Heart right ventricle (tissue), 16 donors: ENCODE measurements at regions not wholly inside any gene's neighbourhood (a gene's known extent, or its start where the extent isn't known, plus 50 kb on each side); places are given as distances from the start of the nearest gene placed in this dataset.

Experiments used
- ATAC-seq, 8 donors: fragments of 200-7000 bp; cut with Tn5 transposase; one replicate each; pipeline ENCODE4 v1.9.1; 2020; ENCODE audit warnings: mild to moderate bottlenecking in 8 of 8, moderate library complexity in 8 of 8, moderate number of reproducible peaks in 1 of 8
- DNase-seq, 2 donors: peaks; one replicate each; pipeline ENCODE4 v3.0.0-alpha.2; 2020
- H3K27ac ChIP-seq, 10 donors: fragments of 200-600 bp; sonication (generic) in 2 of 10; one replicate each; pipeline versions ENCODE4 v1.5.0 to v1.8.0; 2020 to 2022; ENCODE audit warnings: mild to moderate bottlenecking in 3 of 10
- H3K27me3 ChIP-seq, 7 donors: fragments of 200-600 bp; one replicate each; pipeline ENCODE4 v1.8.0; 2021 to 2022; ENCODE audit warnings: mild to moderate bottlenecking in 2 of 7
- H3K36me3 ChIP-seq, 9 donors: fragments of 200-600 bp; sonication (generic) in 1 of 9; one replicate each; pipeline versions ENCODE4 v1.5.0 to v1.8.0; 2020 to 2022; ENCODE audit warnings: mild to moderate bottlenecking in 2 of 9
- H3K4me1 ChIP-seq, 9 donors: fragments of 200-600 bp; sonication (generic) in 1 of 9; one replicate each; pipeline versions ENCODE4 v1.5.0 to v1.8.0; 2020 to 2022; ENCODE audit warnings: mild to moderate bottlenecking in 4 of 9
- H3K4me3 ChIP-seq, 10 donors: fragments of 200-600 bp; sonication (generic) in 2 of 10; one replicate each; pipeline versions ENCODE4 v1.5.0 to v1.8.0; 2020 to 2022; ENCODE audit warnings: mild to moderate bottlenecking in 7 of 10, moderate library complexity in 2 of 10
- H3K9me3 ChIP-seq, 11 donors: fragments of 200-600 bp in 10 of 11; sonication (generic) in 2 of 11; one replicate each; pipeline versions ENCODE4 v1.5.0 to v1.8.0; 2013 to 2022; ENCODE audit warnings: mild to moderate bottlenecking in 2 of 11, control low read depth in 1 of 11, moderate library complexity in 1 of 11
- CTCF ChIP-seq, 9 donors: fragments of 200-600 bp; sonication (generic) in 2 of 9; IDR thresholded peaks; one replicate each; pipeline versions ENCODE4 v1.5.0 to v1.8.0; 2021 to 2022; ENCODE audit warnings: antibody characterized with exemption in 9 of 9, mild to moderate bottlenecking in 5 of 9, moderate library complexity in 1 of 9
- WGBS, 2 donors: extraction: QIAGEN DNeasy Blood & Tissue Kit; methylation state at CpG; one replicate each; pipeline ENCODE4 v1.1.7; 2013; ENCODE audit warnings: inconsistent platforms in 1 of 2; 5-methylcytosine and 5-hydroxymethylcytosine counted together
- intact Hi-C, 10 donors: fragments of 100-400 bp; cut with DNase I; formaldehyde crosslinking; loops; one replicate each; pipeline versions ENCODE4 v1.11.1 to v1.14.2; 2022
- donor health status: Arrhythmogenic right ventricular cardiomyopathy.
- donor health status: ischemic (EF 13 %, LVEDD 7.1; RV severe dilation, severe dysfunction).
- donor health status: healthy with polysubstance abuse.
- donor health status: DM: no; HTN: yes; CAD: no.
- donor health status: DM: no; HTN: no; CAD: no.
- donor health status: ischemic (EF 25% LVEDD 6.9; RV normal size, moderate dysfunction).
- donor health status: ischemic (EF 25% LVEDD 5.7; RV mildly dilated, moderate dysfunction).
- donor health status: healthy.
- donor health status: DM: yes; HTN: yes; CAD: no.
- donor health status: Ischemic cardiomyopathy.
- donor health status: ischemic (EF 35%, LVEDD 5.7; RV mildly dilated, moderate dysfunction).
- donor health status: nonischemic (EF 11% LVEDD 7.7; RV severe dilation, severe dysfunction).
- donor health status: DM: yes; HTN: yes; CAD: no.
- donor health status: PGD.
- donor health status: ischemic (EF 29% LVEDD 5.4; RV normal size, mild dysfunction).
- donor health status: nonischemic (EF 23%, LVEDD 6.1; RV moderate dilation, normal function).

- Histone ChIP-seq H3K27ac (no peak overlapping the region), H3K27me3 (peaks cover 28 to 100% (median 98%) of the 10 kb centered on the region in 7 donors), H3K4me3 (peak overlapping the region; percentile 7 to 52 (median 38)), H3K9me3 (no peaks in the 10 kb centered on the region), H3K36me3 (no peaks in the 10 kb centered on the region), H3K4me1 (peaks cover 5 to 40% (median 15%) of the 10 kb centered on the region in 9 donors)
- intact Hi-C loops, result loop anchor here in 1 of 10 donors (5.0 kb wide), 1 partner anchor 32 kb away; no protein-coding TSS in a partner anchor
- ATAC-seq, result peak in 5 of 8 donors; percentile 16 to 60 (median 35)
- no peak for DNase-seq
- WGBS, 2 donors, result 1% methylated on average over 67 to 68 of the region's 68 CpGs
- peak in 5 of 9 donors; percentile 20 to 45 (median 25) for TF ChIP-seq CTCF (IDR thresholded peaks at IDR 0.05)
Measured at GRCh38 chr15:89399238-89400115, 64.9 kb upstream of the POLG start.

- no peak for TF ChIP-seq CTCF (IDR thresholded peaks at IDR 0.05)
- peaks cover 5 to 40% (median 15%) of the 10 kb centered on the region in 9 donors for H3K4me1 ChIP-seq
- H3K4me3 ChIP-seq, result peak overlapping the region in 1 of 10 donors; percentile 26
- H3K27ac ChIP-seq, result no peak overlapping the region
- intact Hi-C loops, result no loop called here
- peaks cover 28 to 100% (median 98%) of the 10 kb centered on the region in 7 donors for H3K27me3 ChIP-seq
- WGBS, 2 donors, result 29 to 33% methylated on average over 5 of the region's 5 CpGs
- no peaks in the 10 kb centered on the region for H3K9me3 ChIP-seq
- H3K36me3 ChIP-seq, result no peaks in the 10 kb centered on the region
- ATAC-seq (no peak), DNase-seq (no peak)
Measured at GRCh38 chr15:89398896-89399237, 64.2 kb upstream of the POLG start.

- Histone ChIP-seq H3K36me3 (no peaks in the 10 kb centered on the region), H3K4me1 (peaks cover 5 to 39% (median 15%) of the 10 kb centered on the region in 9 donors), H3K27ac (no peak overlapping the region), H3K9me3 (no peaks in the 10 kb centered on the region), H3K4me3 (no peak overlapping the region), H3K27me3 (peaks cover 28 to 100% (median 97%) of the 10 kb centered on the region in 7 donors)
- no peak for TF ChIP-seq CTCF (IDR thresholded peaks at IDR 0.05)
- 37 to 41% methylated on average over 3 of the region's 3 CpGs for WGBS, 2 donors
- DNase-seq (no peak), ATAC-seq (no peak)
- intact Hi-C loops, result no loop called here
Measured at GRCh38 chr15:89397653-89398023, 63.0 kb upstream of the POLG start.

- Histone ChIP-seq H3K36me3 (no peaks in the 10 kb centered on the region), H3K27me3 (peaks cover 28 to 100% (median 97%) of the 10 kb centered on the region in 7 donors), H3K4me1 (peaks cover 5 to 32% (median 15%) of the 10 kb centered on the region in 9 donors), H3K9me3 (no peaks in the 10 kb centered on the region), H3K27ac (no peak overlapping the region), H3K4me3 (no peak overlapping the region)
- ATAC-seq (no peak), DNase-seq (no peak)
- no peak for TF ChIP-seq CTCF (IDR thresholded peaks at IDR 0.05)
- intact Hi-C loops, result no loop called here
- 48 to 56% methylated on average over 12 of the region's 12 CpGs for WGBS, 2 donors
Measured at GRCh38 chr15:89396723-89397652, 62.4 kb upstream of the POLG start.
